Testis (tissue), 2 donors: ENCODE measurements at regions not wholly inside any gene's neighbourhood (a gene's known extent, or its start where the extent isn't known, plus 50 kb on each side); places are given as distances from the start of the nearest gene placed in this dataset.
A peak's percentile ranks its signal among the peaks of the same experiment; 100 is the strongest.
"Not testable (repeated sequence)": the region's sequence is repeated elsewhere in the genome, so short reads cannot be mapped to it uniquely, and the experiment has no call there.

Experiments
- DNase-seq: peaks from one replicate; pipeline ENCODE4 v3.0.0-alpha.2; 2019
- H3K27ac ChIP-seq, 2 donors: fragments of 200-600 bp; sonication (generic); one replicate each; pipeline ENCODE4 v1.5.1; 2019
- H3K27me3 ChIP-seq: fragments of 200-600 bp; sonication (generic); one replicate; pipeline ENCODE4 v1.5.1; 2019
- H3K36me3 ChIP-seq: fragments of 200-600 bp; sonication (generic); one replicate; pipeline ENCODE4 v1.5.1; 2017; ENCODE audit warnings: low read depth; ENCODE audit errors: missing control alignments
- H3K4me1 ChIP-seq: fragments of 200-600 bp; sonication (generic); one replicate; pipeline ENCODE4 v1.5.1; 2019
- H3K4me3 ChIP-seq, 2 donors: fragments of 200-600 bp; sonication (generic); one replicate each; pipeline ENCODE4 v1.5.1; 2017 to 2019
- H3K9me3 ChIP-seq: fragments of 200-600 bp; sonication (generic); one replicate; pipeline ENCODE4 v1.5.1; 2017
- WGBS, 2 donors: methylation state at CpG; one replicate each; pipeline ENCODE4 v1.1.5; 2018; 5-methylcytosine and 5-hydroxymethylcytosine counted together
- intact Hi-C: fragments of 100-400 bp; cut with DNase I; formaldehyde crosslinking; loops from one replicate; pipeline ENCODE4 v1.15.1; 2023; ENCODE audit warnings: low total_unique reads

- H3K27me3 ChIP-seq, H3K36me3 ChIP-seq, H3K27ac ChIP-seq, H3K4me3 ChIP-seq, H3K4me1 ChIP-seq, DNase-seq, intact Hi-C loops, H3K9me3 ChIP-seq: not testable (repeated sequence)
- WGBS, 2 donors: 48 to 67% methylated on average over 1 of the region's 1 CpG
Measured at GRCh38 chrY:4362455-4362854, 637.6 kb upstream of the PCDH11Y start.

GRCh38 chrY:4403790-4404189 lies 596.3 kb upstream of the PCDH11Y start:
- H3K4me1 ChIP-seq, H3K4me3 ChIP-seq, H3K36me3 ChIP-seq, H3K27me3 ChIP-seq, H3K27ac ChIP-seq, intact Hi-C loops, H3K9me3 ChIP-seq: not testable (repeated sequence)
- DNase-seq: peak; percentile 17
- 83% methylated on average over 2 of the region's 3 CpGs; no CpG with 5 or more reads in 1 of the 2 donors for WGBS, 2 donors
